ENCODE measurements at regions not wholly inside any gene's neighbourhood (a gene's known extent, or its start where the extent isn't known, plus 50 kb on each side); places are given as distances from the start of the nearest gene placed in this dataset.

- TF ChIP-seq CTCF (conservative IDR thresholded peaks at IDR 0.05; ENCODE audit: low read length): no peak
- TF ChIP-seq EZH2phosphoT487 (IDR thresholded peaks at IDR 0.05; ENCODE audit: borderline replicate concordance, low read depth, low read length): no peak
- no peak for DNase-seq (ENCODE audit: low spot score)
These were observed 423.2 kb downstream of the RERGL start for GRCh38 chr12:17666641-17667324.

GRCh38 chr12:17665839-17666238, 424.2 kb downstream of the RERGL start:
- Histone ChIP-seq H3K4me3 (ENCODE audit: low read depth, low read length, poor library complexity, severe bottlenecking) (no peak overlapping the region), H3K9me3 (ENCODE audit: low read length) (no peaks in the 10 kb centered on the region), H3K79me2 (ENCODE audit: insufficient read depth, low read depth, low read length) (no peaks in the 10 kb centered on the region), H3K36me3 (ENCODE audit: insufficient read depth, low read length) (no peaks in the 10 kb centered on the region), H3K27ac (ENCODE audit: low read depth, low read length, poor library complexity, severe bottlenecking) (no peak overlapping the region), H4K20me1 (ENCODE audit: insufficient read depth, low read length) (no peaks in the 10 kb centered on the region), H3K4me2 (ENCODE audit: low read length) (no peak overlapping the region), H2AFZ (ENCODE audit: low read length) (no peak overlapping the region), H3K9me2 (ENCODE audit: insufficient read depth, low read length) (no peaks in the 10 kb centered on the region), H3K4me1 (ENCODE audit: insufficient read depth, low read length, poor library complexity, severe bottlenecking) (no peaks in the 10 kb centered on the region)
- BruUV-seq (replicated peaks): no TSS peak
- no peak for DNase-seq (ENCODE audit: low spot score)
- CTCF ChIA-PET (ENCODE audit: unreplicated experiment): no interaction called here
- TF ChIP-seq EZH2phosphoT487 (IDR thresholded peaks at IDR 0.05; ENCODE audit: borderline replicate concordance, low read depth, low read length): no peak
- TF ChIP-seq CTCF (conservative IDR thresholded peaks at IDR 0.05; ENCODE audit: low read length): no peak
- POLR2A ChIA-PET: no interaction called here
- intact Hi-C loops (cut with micrococcal nuclease; ENCODE audit: unreplicated experiment): no loop called here

More at GRCh38 chr12:17666641-17667324, 423.2 kb downstream of the RERGL start:
- no TSS peak for BruUV-seq (replicated peaks)
- Histone ChIP-seq H4K20me1 (ENCODE audit: insufficient read depth, low read length) (no peaks in the 10 kb centered on the region), H3K36me3 (ENCODE audit: insufficient read depth, low read length) (no peaks in the 10 kb centered on the region), H3K9me3 (ENCODE audit: low read length) (no peaks in the 10 kb centered on the region), H3K4me1 (ENCODE audit: insufficient read depth, low read length, poor library complexity, severe bottlenecking) (no peaks in the 10 kb centered on the region), H3K4me3 (ENCODE audit: low read depth, low read length, poor library complexity, severe bottlenecking) (no peak overlapping the region), H3K79me2 (ENCODE audit: insufficient read depth, low read depth, low read length) (no peaks in the 10 kb centered on the region), H2AFZ (ENCODE audit: low read length) (no peak overlapping the region), H3K27ac (ENCODE audit: low read depth, low read length, poor library complexity, severe bottlenecking) (no peak overlapping the region), H3K4me2 (ENCODE audit: low read length) (no peak overlapping the region), H3K9me2 (ENCODE audit: insufficient read depth, low read length) (no peaks in the 10 kb centered on the region)
- POLR2A ChIA-PET: no interaction called here
- CTCF ChIA-PET (ENCODE audit: unreplicated experiment): no interaction called here
- intact Hi-C loops (cut with micrococcal nuclease; ENCODE audit: unreplicated experiment): no loop called here

DNA sequence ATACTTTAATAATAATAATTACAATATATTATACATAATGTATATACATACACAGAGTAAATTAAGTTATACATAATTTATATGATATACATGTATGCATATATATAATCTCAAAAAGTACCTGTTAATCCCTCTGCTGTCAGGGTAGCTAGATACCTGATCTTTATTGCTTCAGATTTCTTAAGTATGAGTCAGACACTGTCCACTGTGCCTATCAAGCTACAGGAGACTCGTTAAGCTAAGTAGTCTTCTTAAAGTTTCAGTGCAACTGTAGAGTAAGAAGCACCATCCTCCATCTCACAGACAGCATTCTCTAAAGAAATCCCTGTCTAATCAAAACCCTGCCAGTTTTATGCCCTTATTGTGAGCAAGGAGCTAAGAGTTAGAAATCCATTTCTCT, 428.7 kb downstream of the RERGL start:
- intact Hi-C loops (cut with micrococcal nuclease; ENCODE audit: unreplicated experiment): no loop called here
- Histone ChIP-seq H3K4me3 (ENCODE audit: low read depth, low read length, poor library complexity, severe bottlenecking) (no peak overlapping the region), H3K4me2 (ENCODE audit: low read length) (no peak overlapping the region), H3K79me2 (ENCODE audit: insufficient read depth, low read depth, low read length) (no peaks in the 10 kb centered on the region), H3K9me2 (ENCODE audit: insufficient read depth, low read length) (no peaks in the 10 kb centered on the region), H2AFZ (ENCODE audit: low read length) (no peak overlapping the region), H3K27ac (ENCODE audit: low read depth, low read length, poor library complexity, severe bottlenecking) (no peak overlapping the region), H3K4me1 (ENCODE audit: insufficient read depth, low read length, poor library complexity, severe bottlenecking) (no peaks in the 10 kb centered on the region), H3K36me3 (ENCODE audit: insufficient read depth, low read length) (no peaks in the 10 kb centered on the region), H3K9me3 (ENCODE audit: low read length) (no peaks in the 10 kb centered on the region), H4K20me1 (ENCODE audit: insufficient read depth, low read length) (no peaks in the 10 kb centered on the region)
- no peak for DNase-seq (ENCODE audit: low spot score)
- TF ChIP-seq CTCF (conservative IDR thresholded peaks at IDR 0.05; ENCODE audit: low read length) (no peak), EZH2phosphoT487 (IDR thresholded peaks at IDR 0.05; ENCODE audit: borderline replicate concordance, low read depth, low read length) (no peak)
- CTCF ChIA-PET (ENCODE audit: unreplicated experiment): no interaction called here
- POLR2A ChIA-PET: no interaction called here
- BruUV-seq (replicated peaks): no TSS peak
